ENCODE measurements at regions not wholly inside any gene's neighbourhood (a gene's known extent, or its start where the extent isn't known, plus 50 kb on each side); places are given as distances from the start of the nearest gene placed in this dataset.

DNA sequence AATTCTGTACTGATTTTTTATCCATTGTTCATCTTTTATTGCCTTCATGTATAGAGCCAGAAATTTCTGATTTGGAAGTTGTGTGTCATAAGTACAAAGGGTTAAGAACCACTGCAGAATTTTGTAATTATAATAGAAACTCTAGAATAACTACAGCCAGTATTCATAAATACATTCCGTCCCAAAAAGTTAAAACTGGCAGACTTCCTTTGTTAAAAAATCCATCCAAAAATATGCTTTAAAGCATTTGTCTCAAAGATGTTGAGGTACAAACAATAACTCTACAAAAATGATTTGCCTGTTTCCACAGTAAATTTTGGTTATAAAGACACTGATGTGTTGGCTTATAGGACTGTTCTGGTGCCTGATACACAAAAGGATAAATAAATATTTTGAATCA, 436.6 kb downstream of the DTWD2 start:
- no peak for DNase-seq (ENCODE audit: insufficient read length, low spot score)
- TF ChIP-seq PAX5 (IDR thresholded peaks at IDR 0.05; ENCODE audit: insufficient read depth, low read length, severe bottlenecking): no peak
- TF ChIP-seq POLR2AphosphoS5 (IDR thresholded peaks at IDR 0.05; ENCODE audit: low read depth, low read length): no peak
- no peak for TF ChIP-seq SPI1 (IDR thresholded peaks at IDR 0.05; ENCODE audit: low read depth, low read length)
- no peak for TF ChIP-seq POU2F2 (IDR thresholded peaks at IDR 0.05; ENCODE audit: low read depth, low read length)
- no peak for TF ChIP-seq POLR2A (IDR thresholded peaks at IDR 0.05; ENCODE audit: low read depth, low read length)
- no peak for TF ChIP-seq TAF1 (IDR thresholded peaks at IDR 0.05; ENCODE audit: low read depth, low read length)
- no peak for FAIRE-seq

DNA sequence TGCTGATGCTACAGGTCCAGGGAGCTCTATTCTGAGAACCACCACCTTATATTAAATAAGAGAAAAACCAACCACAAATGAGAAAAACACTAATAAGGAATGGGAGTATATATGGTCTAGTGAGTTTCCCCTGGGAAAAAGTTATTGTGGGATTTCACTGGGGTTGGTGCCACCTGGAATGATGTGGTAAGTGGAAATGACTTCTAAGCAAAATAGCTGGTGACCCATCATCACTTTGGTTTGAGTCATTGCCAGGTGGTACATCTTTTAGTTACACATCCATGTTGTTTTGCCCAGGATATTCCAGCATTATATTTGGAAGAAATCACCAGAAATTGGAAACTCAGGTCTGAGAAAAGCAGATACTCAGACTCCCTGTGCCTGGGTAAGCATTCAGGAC, 437.3 kb downstream of the DTWD2 start:
- FAIRE-seq: no peak
- no peak for TF ChIP-seq TAF1 (IDR thresholded peaks at IDR 0.05; ENCODE audit: low read depth, low read length)
- TF ChIP-seq SPI1 (IDR thresholded peaks at IDR 0.05; ENCODE audit: low read depth, low read length): no peak
- no peak for TF ChIP-seq POU2F2 (IDR thresholded peaks at IDR 0.05; ENCODE audit: low read depth, low read length)
- TF ChIP-seq PAX5 (IDR thresholded peaks at IDR 0.05; ENCODE audit: insufficient read depth, low read length, severe bottlenecking): no peak
- TF ChIP-seq POLR2AphosphoS5 (IDR thresholded peaks at IDR 0.05; ENCODE audit: low read depth, low read length): no peak
- no peak for TF ChIP-seq POLR2A (IDR thresholded peaks at IDR 0.05; ENCODE audit: low read depth, low read length)
- no peak for DNase-seq (ENCODE audit: insufficient read length, low spot score)

DNA sequence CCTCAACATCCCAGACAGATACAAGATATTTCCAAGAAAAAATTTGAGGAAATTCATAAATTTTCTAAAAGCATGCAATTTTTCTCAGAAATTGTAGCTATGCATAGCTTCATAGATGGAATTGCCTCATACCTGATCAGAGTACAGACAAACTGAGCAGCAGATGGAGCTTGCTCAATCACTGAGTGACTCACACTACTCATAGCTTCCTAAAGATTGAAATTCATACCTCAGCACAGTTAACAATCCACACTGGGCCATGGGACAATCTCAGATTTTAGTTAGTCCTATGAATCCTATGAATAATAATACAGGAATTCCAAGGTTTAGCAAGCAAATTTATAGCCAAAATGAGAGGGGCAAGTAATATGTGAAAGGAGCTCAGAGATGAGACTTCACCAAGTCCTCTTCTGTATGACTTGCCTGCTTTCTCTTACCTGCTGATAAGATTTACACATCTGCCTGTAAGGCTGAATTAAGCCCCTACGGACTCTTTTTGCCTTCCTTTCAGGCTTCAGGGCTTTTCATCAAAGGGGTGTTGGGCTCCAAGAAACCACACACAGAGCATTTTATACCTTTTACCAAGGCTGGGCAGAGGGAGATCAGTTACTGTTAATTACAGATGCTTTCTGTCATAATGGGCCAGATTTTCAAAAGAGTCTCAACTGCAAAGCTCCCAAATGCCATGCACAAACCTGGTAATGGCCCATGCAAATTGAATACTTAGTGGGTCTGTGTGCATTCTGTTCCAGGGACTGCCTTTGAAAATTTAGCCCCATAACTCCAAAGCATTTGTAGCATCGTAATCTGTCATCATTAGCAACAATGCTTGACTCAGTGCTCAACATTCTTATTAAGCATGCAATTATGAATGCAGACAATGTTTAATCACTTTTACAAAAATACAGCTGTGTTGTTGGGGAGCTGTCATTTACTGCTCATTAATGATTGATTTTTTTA, 439.3 kb downstream of the DTWD2 start:
- FAIRE-seq (no peak), DNase-seq (ENCODE audit: insufficient read length, low spot score) (no peak)
- no peak for TF ChIP-seq SPI1 (IDR thresholded peaks at IDR 0.05; ENCODE audit: low read depth, low read length)
- no peak for TF ChIP-seq POLR2A (IDR thresholded peaks at IDR 0.05; ENCODE audit: low read depth, low read length)
- TF ChIP-seq POLR2AphosphoS5 (IDR thresholded peaks at IDR 0.05; ENCODE audit: low read depth, low read length): no peak
- TF ChIP-seq POU2F2 (IDR thresholded peaks at IDR 0.05; ENCODE audit: low read depth, low read length): no peak
- TF ChIP-seq PAX5 (IDR thresholded peaks at IDR 0.05; ENCODE audit: insufficient read depth, low read length, severe bottlenecking): no peak

DNA sequence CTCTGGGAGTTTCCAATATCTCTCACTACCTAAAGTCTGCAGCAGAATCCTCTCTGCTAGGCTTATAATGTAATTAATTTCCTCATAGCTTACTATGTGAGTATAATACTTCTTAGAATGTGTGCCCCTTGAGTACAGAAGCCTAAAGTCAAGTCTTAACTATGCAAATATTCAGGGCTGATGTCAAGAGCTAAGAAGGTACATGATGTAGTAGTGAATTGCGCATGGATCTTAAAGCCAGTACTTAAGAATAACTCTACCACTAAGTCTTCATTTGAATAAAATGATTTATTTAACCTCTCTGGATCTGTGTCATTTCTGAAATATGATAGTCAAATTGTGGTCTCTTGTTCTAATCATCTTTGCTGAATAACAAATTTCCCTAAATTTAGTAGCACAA, 442.9 kb downstream of the DTWD2 start:
- no peak for FAIRE-seq

DNA sequence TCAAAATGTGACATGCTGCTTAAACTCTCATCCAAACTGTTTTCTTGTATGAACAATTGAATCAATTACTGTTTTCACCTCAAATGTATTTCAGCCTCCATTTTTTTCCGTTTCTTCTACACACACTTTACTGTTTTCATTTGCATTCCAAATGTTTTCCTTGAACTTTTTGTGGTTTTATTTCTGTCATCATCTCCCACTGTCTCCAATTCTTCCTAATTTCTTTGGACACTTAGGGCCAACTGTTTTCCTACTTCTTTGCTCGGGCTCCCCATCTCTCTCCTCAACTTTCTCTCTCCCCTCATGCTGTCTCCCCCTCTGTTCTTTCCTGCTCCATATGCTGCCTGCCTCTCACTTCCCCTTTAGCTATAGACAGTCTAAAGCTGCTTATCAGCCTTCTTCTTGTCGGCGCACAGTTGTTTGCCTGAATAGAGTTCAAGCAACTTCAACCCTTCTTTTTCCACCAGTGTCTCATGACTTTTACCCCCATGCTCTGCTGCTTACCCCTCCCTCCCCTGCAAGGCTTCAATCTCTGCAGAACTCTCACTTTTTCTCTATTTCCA, 443.4 kb downstream of the DTWD2 start:
- no peak for FAIRE-seq
- DNase-seq (ENCODE audit: insufficient read length, low spot score): no peak
- TF ChIP-seq POU2F2 (IDR thresholded peaks at IDR 0.05; ENCODE audit: low read depth, low read length) (no peak), SPI1 (IDR thresholded peaks at IDR 0.05; ENCODE audit: low read depth, low read length) (peak; percentile 42)

More for the DNA sequence above, 442.9 kb downstream of the DTWD2 start:
- TF ChIP-seq POLR2A (IDR thresholded peaks at IDR 0.05; ENCODE audit: low read depth, low read length): no peak
- TF ChIP-seq POU2F2 (IDR thresholded peaks at IDR 0.05; ENCODE audit: low read depth, low read length): no peak
- TF ChIP-seq TAF1 (IDR thresholded peaks at IDR 0.05; ENCODE audit: low read depth, low read length): no peak
- no peak for TF ChIP-seq POLR2AphosphoS5 (IDR thresholded peaks at IDR 0.05; ENCODE audit: low read depth, low read length)
- TF ChIP-seq SPI1 (IDR thresholded peaks at IDR 0.05; ENCODE audit: low read depth, low read length): no peak
- no peak for TF ChIP-seq PAX5 (IDR thresholded peaks at IDR 0.05; ENCODE audit: insufficient read depth, low read length, severe bottlenecking)
- DNase-seq (ENCODE audit: insufficient read length, low spot score): no peak

DNA sequence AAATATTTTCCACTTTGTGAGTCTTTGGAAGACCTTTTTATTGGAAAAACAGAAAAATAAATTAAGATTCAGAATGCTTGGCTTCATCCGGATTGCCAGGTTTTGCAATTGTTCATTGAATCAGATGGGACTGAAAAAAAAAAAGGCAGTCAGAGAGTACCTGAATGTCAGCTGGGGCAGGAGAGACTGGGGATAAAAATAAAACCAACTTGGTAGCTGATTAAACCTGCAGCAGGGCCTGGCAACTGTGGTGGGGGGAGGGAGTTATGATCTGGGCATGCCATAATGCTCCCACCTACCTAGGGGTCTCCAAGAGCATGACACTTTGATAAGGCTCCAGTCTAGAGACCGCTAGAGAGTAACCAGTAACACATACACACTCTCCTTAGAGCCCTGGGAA, 454.4 kb downstream of the DTWD2 start:
- DNase-seq (ENCODE audit: insufficient read length, low spot score): no peak
- TF ChIP-seq SPI1 (IDR thresholded peaks at IDR 0.05; ENCODE audit: low read depth, low read length): no peak
- TF ChIP-seq POU2F2 (IDR thresholded peaks at IDR 0.05; ENCODE audit: low read depth, low read length): no peak
- no peak for TF ChIP-seq PAX5 (IDR thresholded peaks at IDR 0.05; ENCODE audit: insufficient read depth, low read length, severe bottlenecking)
- no peak for TF ChIP-seq POLR2A (IDR thresholded peaks at IDR 0.05; ENCODE audit: low read depth, low read length)
- TF ChIP-seq TAF1 (IDR thresholded peaks at IDR 0.05; ENCODE audit: low read depth, low read length): no peak
- TF ChIP-seq POLR2AphosphoS5 (IDR thresholded peaks at IDR 0.05; ENCODE audit: low read depth, low read length): no peak
- no peak for FAIRE-seq

DNA sequence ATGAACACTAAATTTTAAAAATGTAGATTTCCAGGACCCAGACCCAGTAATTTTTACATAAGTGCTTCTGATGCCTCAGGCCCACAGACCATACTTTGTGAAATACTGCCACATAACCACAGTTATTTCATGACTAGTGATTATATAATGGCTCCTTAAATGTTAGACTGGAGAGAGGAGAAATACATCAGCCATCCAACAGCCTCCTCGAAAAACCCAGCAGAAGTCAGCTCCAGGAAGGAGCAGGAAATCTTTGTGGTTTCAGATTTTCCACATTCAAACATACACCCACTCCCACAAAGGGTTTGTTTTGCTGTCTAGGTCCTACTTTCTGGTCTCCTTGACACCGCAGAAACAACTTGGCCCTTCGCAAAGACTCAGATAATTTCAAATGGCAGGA, 455.2 kb downstream of the DTWD2 start:
- no peak for FAIRE-seq
- DNase-seq (ENCODE audit: insufficient read length, low spot score): no peak
- no peak for TF ChIP-seq PAX5 (IDR thresholded peaks at IDR 0.05; ENCODE audit: insufficient read depth, low read length, severe bottlenecking)
- no peak for TF ChIP-seq POLR2A (IDR thresholded peaks at IDR 0.05; ENCODE audit: low read depth, low read length)
- no peak for TF ChIP-seq SPI1 (IDR thresholded peaks at IDR 0.05; ENCODE audit: low read depth, low read length)
- no peak for TF ChIP-seq TAF1 (IDR thresholded peaks at IDR 0.05; ENCODE audit: low read depth, low read length)
- TF ChIP-seq POU2F2 (IDR thresholded peaks at IDR 0.05; ENCODE audit: low read depth, low read length): no peak
- TF ChIP-seq POLR2AphosphoS5 (IDR thresholded peaks at IDR 0.05; ENCODE audit: low read depth, low read length): no peak

DNA sequence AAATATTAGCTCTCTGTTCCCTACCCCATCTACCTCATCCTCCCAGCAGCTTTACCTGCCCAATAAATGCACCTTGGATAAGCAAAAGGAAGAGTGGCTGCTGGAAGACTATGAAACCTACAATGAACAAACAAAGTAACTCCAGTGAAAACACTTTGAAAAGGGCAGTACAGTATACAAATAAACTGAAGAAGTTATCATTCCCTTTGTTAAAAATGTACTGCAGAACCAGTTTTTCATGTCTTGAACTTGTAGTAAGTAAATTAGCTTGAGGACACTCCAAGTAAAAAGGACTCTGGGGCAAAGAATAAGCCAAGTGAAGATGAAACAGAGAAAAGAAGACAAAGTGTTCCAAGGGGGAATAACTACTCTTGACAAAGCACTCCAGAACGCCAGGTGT, 457.1 kb downstream of the DTWD2 start:
- FAIRE-seq (no peak), DNase-seq (ENCODE audit: insufficient read length, low spot score) (no peak)

DNA sequence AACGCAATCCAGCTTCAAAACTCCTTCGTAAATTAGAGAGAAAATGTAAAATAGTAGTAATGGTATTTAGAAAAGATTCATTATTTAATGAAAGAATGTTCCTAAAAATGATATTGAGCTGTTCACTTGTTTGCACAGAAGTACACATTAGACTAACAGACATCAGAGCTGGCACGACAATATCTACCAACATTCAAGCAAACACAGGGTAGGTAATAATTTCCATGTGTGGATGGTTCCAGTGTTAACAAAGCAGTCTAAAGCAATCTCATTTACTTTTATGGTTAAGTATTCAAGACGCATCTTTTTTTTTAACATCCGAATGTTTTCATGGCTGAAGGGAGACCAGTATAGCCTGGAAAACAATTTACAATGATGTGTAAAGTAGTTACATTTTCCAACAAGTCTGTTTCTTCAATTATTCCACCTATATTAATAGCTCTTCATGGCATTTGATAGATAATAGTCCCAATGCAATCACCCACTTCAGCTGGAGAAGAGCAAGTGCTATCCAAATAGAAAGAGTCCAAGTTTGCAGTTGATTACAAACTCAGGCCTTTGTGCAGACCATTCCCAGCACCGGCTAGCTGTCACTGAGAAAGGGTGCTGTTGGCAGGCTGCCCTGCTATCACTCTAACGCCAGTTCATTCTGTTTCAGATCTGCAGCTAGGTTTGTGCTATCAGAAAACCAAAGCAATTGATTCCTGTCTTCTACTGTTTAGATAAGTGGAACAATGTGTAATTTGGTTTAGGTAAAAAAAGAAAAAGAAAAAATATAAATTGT, 458.8 kb downstream of the DTWD2 start:
- FAIRE-seq: no peak
- no peak for DNase-seq (ENCODE audit: insufficient read length, low spot score)
- no peak for TF ChIP-seq PAX5 (IDR thresholded peaks at IDR 0.05; ENCODE audit: insufficient read depth, low read length, severe bottlenecking)

More for the DNA sequence above, 457.1 kb downstream of the DTWD2 start:
- TF ChIP-seq PAX5 (IDR thresholded peaks at IDR 0.05; ENCODE audit: insufficient read depth, low read length, severe bottlenecking) (no peak), POU2F2 (IDR thresholded peaks at IDR 0.05; ENCODE audit: low read depth, low read length) (no peak), POLR2AphosphoS5 (IDR thresholded peaks at IDR 0.05; ENCODE audit: low read depth, low read length) (no peak), SPI1 (IDR thresholded peaks at IDR 0.05; ENCODE audit: low read depth, low read length) (no peak), POLR2A (IDR thresholded peaks at IDR 0.05; ENCODE audit: low read depth, low read length) (no peak), TAF1 (IDR thresholded peaks at IDR 0.05; ENCODE audit: low read depth, low read length) (no peak)
